HEK293 (cell line): ENCODE measurements at regions not wholly inside any gene's neighbourhood (a gene's known extent, or its start where the extent isn't known, plus 50 kb on each side); places are given as distances from the start of the nearest gene placed in this dataset.

Experiments
- TCF7L2 ChIP-seq: IDR thresholded peaks from 2 replicates; pipeline ENCODE4 v1.6.1; 2011; ENCODE audit warnings: low read depth, mild to moderate bottlenecking, inconsistent platforms, low read length, moderate library complexity, borderline replicate concordance
- TF ChIP-seq, protein P1 (sequence below): fragments of 450-650 bp; formaldehyde crosslinking; IDR thresholded peaks from 2 replicates; pipeline ENCODE4 v1.5.1; 2016; ENCODE audit warnings: missing biosample characterization, missing genetic modification characterization

GRCh38 chr4:123696687-123697086 is 300.1 kb downstream of the SPRY1 start:
- TF ChIP-seq, protein P1, sequence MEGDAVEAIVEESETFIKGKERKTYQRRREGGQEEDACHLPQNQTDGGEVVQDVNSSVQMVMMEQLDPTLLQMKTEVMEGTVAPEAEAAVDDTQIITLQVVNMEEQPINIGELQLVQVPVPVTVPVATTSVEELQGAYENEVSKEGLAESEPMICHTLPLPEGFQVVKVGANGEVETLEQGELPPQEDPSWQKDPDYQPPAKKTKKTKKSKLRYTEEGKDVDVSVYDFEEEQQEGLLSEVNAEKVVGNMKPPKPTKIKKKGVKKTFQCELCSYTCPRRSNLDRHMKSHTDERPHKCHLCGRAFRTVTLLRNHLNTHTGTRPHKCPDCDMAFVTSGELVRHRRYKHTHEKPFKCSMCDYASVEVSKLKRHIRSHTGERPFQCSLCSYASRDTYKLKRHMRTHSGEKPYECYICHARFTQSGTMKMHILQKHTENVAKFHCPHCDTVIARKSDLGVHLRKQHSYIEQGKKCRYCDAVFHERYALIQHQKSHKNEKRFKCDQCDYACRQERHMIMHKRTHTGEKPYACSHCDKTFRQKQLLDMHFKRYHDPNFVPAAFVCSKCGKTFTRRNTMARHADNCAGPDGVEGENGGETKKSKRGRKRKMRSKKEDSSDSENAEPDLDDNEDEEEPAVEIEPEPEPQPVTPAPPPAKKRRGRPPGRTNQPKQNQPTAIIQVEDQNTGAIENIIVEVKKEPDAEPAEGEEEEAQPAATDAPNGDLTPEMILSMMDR = no peak
- TF ChIP-seq TCF7L2 = no peak
